ENCODE measurements at regions not wholly inside any gene's neighbourhood (a gene's known extent, or its start where the extent isn't known, plus 50 kb on each side); places are given as distances from the start of the nearest gene placed in this dataset.
"Not testable (repeated sequence)": the region's sequence is repeated elsewhere in the genome, so short reads cannot be mapped to it uniquely, and the experiment has no call there.

- DNase-seq (ENCODE audit: low read depth, low spot score); CTCF ChIA-PET; H3K9me3 ChIP-seq (replicated peaks; ENCODE audit: control insufficient read depth, insufficient read depth, low read length); ATAC-seq; H3K4me3 ChIP-seq; H3K9ac ChIP-seq (ENCODE audit: control insufficient read depth, insufficient read depth, low read length); RAD21 ChIA-PET (ENCODE audit: unreplicated experiment); H3K27me3 ChIP-seq (replicated peaks in 1 of 2; ENCODE audit: control insufficient read depth in 2 of 2, insufficient read depth in 2 of 2, low read length in 1 of 2); H2AFZ ChIP-seq (ENCODE audit: control insufficient read depth, low read depth, low read length); H3K36me3 ChIP-seq (ENCODE audit: control insufficient read depth in 2 of 2, insufficient read depth in 2 of 2, low read length in 1 of 2); H3K4me2 ChIP-seq (ENCODE audit: control insufficient read depth, insufficient read depth); in situ Hi-C loops (cut with MboI); BruUV-seq (replicated peaks); intact Hi-C loops (cut with micrococcal nuclease; ENCODE audit: unreplicated experiment); H3K79me2 ChIP-seq (ENCODE audit: control insufficient read depth, insufficient read depth, low read length); H3K4me1 ChIP-seq (ENCODE audit: control insufficient read depth, insufficient read depth, low read length); H4K20me1 ChIP-seq (ENCODE audit: control insufficient read depth, insufficient read depth); H3K27ac ChIP-seq (ENCODE audit: control insufficient read depth, insufficient read depth); POLR2A ChIA-PET; FAIRE-seq: not testable (repeated sequence)
- SMC1A ChIA-PET (ENCODE audit: uncharacterized antibody, unreplicated experiment): interaction anchor here (1.3 kb wide), 1 partner anchor 32 kb away, joined by 3 read pairs; no protein-coding TSS in a partner anchor
- WGBS (ENCODE audit: insufficient coverage, insufficient replicate concordance, low lambda C conversion rate, missing lambda C conversion rate): 0% methylated on average over 2 of the region's 3 CpGs
These were observed 82.6 kb upstream of the DCC start for GRCh38 chr18:52257417-52257816.

GRCh38 chr18:52275817-52276216 is 64.2 kb upstream of the DCC start:
- Histone ChIP-seq H3K4me2 (ENCODE audit: control insufficient read depth, insufficient read depth) (no peak overlapping the region), H4K20me1 (ENCODE audit: control insufficient read depth, insufficient read depth) (no peaks in the 10 kb centered on the region), H3K9ac (ENCODE audit: control insufficient read depth, insufficient read depth, low read length) (no peak overlapping the region), H3K9me3 (replicated peaks; ENCODE audit: control insufficient read depth, insufficient read depth, low read length) (no peaks in the 10 kb centered on the region), H3K4me1 (ENCODE audit: control insufficient read depth, insufficient read depth, low read length) (no peaks in the 10 kb centered on the region), H3K36me3 (ENCODE audit: control insufficient read depth in 2 of 2, insufficient read depth in 2 of 2, low read length in 1 of 2) (no peaks in the 10 kb centered on the region), H2AFZ (ENCODE audit: control insufficient read depth, low read depth, low read length) (no peak overlapping the region), H3K4me3 (no peak overlapping the region), H3K27me3 (replicated peaks in 1 of 2; ENCODE audit: control insufficient read depth in 2 of 2, insufficient read depth in 2 of 2, low read length in 1 of 2) (no peaks in the 10 kb centered on the region), H3K27ac (ENCODE audit: control insufficient read depth, insufficient read depth) (no peak overlapping the region), H3K79me2 (ENCODE audit: control insufficient read depth, insufficient read depth, low read length) (no peaks in the 10 kb centered on the region)
- ChIA-PET POLR2A (no interaction called here), RAD21 (ENCODE audit: unreplicated experiment) (no interaction called here), SMC1A (ENCODE audit: uncharacterized antibody, unreplicated experiment) (interaction anchor here (0.9 to 1.5 kb wide), 3 partner anchors 14 to 607 kb away, joined by 3 to 6 read pairs (median 3); no protein-coding TSS in a partner anchor), CTCF (interaction anchor here (1.0 to 1.1 kb wide), 2 partner anchors 12 to 14 kb away, joined by 3 to 5 read pairs; no protein-coding TSS in a partner anchor)
- intact Hi-C loops (cut with micrococcal nuclease; ENCODE audit: unreplicated experiment): no loop called here
- in situ Hi-C loops (cut with MboI): loop anchor here (25.0 kb wide), 1 partner anchor 1164 kb away; no protein-coding TSS in a partner anchor
- no TSS peak for BruUV-seq (replicated peaks)
- ATAC-seq: peak; percentile 76
- DNase-seq (ENCODE audit: low read depth, low spot score): no peak
- no peak for FAIRE-seq
- TF ChIP-seq EP300 (IDR thresholded peaks at IDR 0.05; ENCODE audit: borderline replicate concordance in 1 of 2, control insufficient read depth in 1 of 2, low read depth in 2 of 2, low read length in 2 of 2): 0 out of 4 replicates have a peak, but pooled peaks of 1 of the 2 experiments have one; percentile 43
- TF ChIP-seq NR2F1 (conservative IDR thresholded peaks at IDR 0.05): no peak

Data from GM12878 (cell line).